ENCODE measurements at regions not wholly inside any gene's neighbourhood (a gene's known extent, or its start where the extent isn't known, plus 50 kb on each side); places are given as distances from the start of the nearest gene placed in this dataset.

- Histone ChIP-seq H3K4me3 (ENCODE audit: insufficient read length, low read depth) (no peak overlapping the region), H3K9me3 (ENCODE audit: insufficient read depth, low read length) (no peaks in the 10 kb centered on the region), H3K4me1 (ENCODE audit: insufficient read depth, insufficient read length) (no peaks in the 10 kb centered on the region), H3K27me3 (ENCODE audit: insufficient read depth, insufficient read length) (no peaks in the 10 kb centered on the region), H3K36me3 (ENCODE audit: insufficient read depth, insufficient read length, low read length) (no peaks in the 10 kb centered on the region), H3K9ac (ENCODE audit: insufficient read length, low read depth) (no peak overlapping the region)
- no peak for DNase-seq (ENCODE audit: low read depth, low spot score)
- TF ChIP-seq YY1 (IDR thresholded peaks at IDR 0.05; ENCODE audit: insufficient read depth, insufficient read length) (no peak), SUZ12 (IDR thresholded peaks at IDR 0.05; ENCODE audit: extremely low read depth, insufficient read depth, insufficient read length) (no peak), ZNF274 (IDR thresholded peaks at IDR 0.05; ENCODE audit: low read depth, low read length) (no peak)
These were observed 374.3 kb upstream of the DCN start for GRCh38 chr12:91556909-91557308.

DNA sequence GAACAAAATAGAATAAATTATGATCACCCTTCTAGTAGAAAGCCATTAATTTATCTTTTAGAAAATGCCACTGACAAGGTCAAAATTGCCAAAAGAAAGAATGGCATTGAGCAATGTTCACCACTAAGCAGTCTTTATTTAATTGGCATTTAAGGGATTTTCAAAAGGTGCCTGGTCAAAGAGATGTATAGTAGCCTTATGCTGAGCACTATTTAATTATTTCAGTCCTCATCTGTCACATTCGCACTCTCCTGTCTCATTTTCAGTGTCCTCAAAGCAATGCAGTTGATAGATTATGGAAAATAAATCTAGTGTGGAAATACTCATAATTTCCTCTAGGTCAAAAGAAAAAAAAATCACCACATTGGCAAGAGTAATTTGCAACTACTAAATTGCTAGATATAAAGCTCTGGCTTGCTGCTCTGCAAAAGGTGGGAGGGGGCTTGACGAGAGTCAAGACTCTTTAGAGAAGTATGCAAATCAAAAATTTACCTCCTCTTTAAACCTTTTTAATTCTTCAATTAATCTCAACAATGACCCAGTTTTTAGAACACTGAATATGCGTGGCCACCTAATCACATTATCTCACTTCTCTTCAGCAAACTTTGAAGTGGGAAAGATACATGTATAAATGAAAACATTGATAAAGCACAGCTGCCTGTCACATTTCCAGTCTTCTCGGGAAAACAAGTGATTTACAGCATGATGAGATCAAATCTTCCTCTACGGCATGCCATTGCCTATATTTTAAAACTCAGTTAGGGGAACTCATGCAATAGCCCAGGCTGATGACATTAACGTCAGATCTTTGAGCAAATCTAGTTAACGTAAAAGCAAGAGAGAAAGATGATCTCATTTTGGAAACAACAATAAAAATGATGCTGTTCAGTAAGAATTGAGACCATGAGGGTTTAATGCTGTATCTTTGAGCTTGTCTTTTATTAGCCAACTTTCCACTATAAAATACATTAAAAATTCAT is 373.1 kb upstream of the DCN start:
- no peak overlapping the region for H3K9ac ChIP-seq (ENCODE audit: insufficient read length, low read depth)

DNA sequence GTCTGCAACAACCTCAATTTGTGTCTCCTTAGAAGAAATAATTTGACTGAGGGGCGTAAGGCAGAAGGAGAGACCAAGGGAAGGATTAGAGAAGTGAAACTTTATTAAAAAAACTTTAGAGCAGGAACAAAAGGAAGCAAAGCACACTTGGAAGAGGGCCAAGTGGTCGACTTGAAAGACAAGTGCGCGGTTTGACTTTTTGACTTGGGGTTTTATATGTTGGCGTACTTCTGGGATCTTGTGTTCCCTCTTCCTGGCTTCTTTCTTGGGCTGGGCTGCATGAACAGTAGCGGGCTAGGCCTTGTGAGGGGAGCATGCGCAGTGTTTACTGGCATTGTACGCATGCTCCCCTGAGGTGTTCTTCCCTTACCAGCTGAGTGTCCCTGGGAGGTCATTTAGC is 369.3 kb upstream of the DCN start:
- no peak for DNase-seq (ENCODE audit: low read depth, low spot score)
- Histone ChIP-seq H3K9ac (ENCODE audit: insufficient read length, low read depth) (no peak overlapping the region), H3K4me1 (ENCODE audit: insufficient read depth, insufficient read length) (no peaks in the 10 kb centered on the region), H3K36me3 (ENCODE audit: insufficient read depth, insufficient read length, low read length) (no peaks in the 10 kb centered on the region), H3K27me3 (ENCODE audit: insufficient read depth, insufficient read length) (no peaks in the 10 kb centered on the region), H3K4me3 (ENCODE audit: insufficient read length, low read depth) (no peak overlapping the region), H3K9me3 (ENCODE audit: insufficient read depth, low read length) (no peaks in the 10 kb centered on the region)
- no peak for TF ChIP-seq SUZ12 (IDR thresholded peaks at IDR 0.05; ENCODE audit: extremely low read depth, insufficient read depth, insufficient read length)
- no peak for TF ChIP-seq YY1 (IDR thresholded peaks at IDR 0.05; ENCODE audit: insufficient read depth, insufficient read length)
- TF ChIP-seq ZNF274 (IDR thresholded peaks at IDR 0.05; ENCODE audit: low read depth, low read length), result no peak

More for the DNA sequence above, 373.1 kb upstream of the DCN start:
- no peak for DNase-seq (ENCODE audit: low read depth, low spot score)
- H3K4me1 ChIP-seq (ENCODE audit: insufficient read depth, insufficient read length), result no peaks in the 10 kb centered on the region
- no peak overlapping the region for H3K4me3 ChIP-seq (ENCODE audit: insufficient read length, low read depth)
- no peaks in the 10 kb centered on the region for H3K9me3 ChIP-seq (ENCODE audit: insufficient read depth, low read length)
- H3K27me3 ChIP-seq (ENCODE audit: insufficient read depth, insufficient read length), result no peaks in the 10 kb centered on the region
- H3K36me3 ChIP-seq (ENCODE audit: insufficient read depth, insufficient read length, low read length), result no peaks in the 10 kb centered on the region
- TF ChIP-seq YY1 (IDR thresholded peaks at IDR 0.05; ENCODE audit: insufficient read depth, insufficient read length) (no peak), SUZ12 (IDR thresholded peaks at IDR 0.05; ENCODE audit: extremely low read depth, insufficient read depth, insufficient read length) (no peak), ZNF274 (IDR thresholded peaks at IDR 0.05; ENCODE audit: low read depth, low read length) (no peak)

DNA sequence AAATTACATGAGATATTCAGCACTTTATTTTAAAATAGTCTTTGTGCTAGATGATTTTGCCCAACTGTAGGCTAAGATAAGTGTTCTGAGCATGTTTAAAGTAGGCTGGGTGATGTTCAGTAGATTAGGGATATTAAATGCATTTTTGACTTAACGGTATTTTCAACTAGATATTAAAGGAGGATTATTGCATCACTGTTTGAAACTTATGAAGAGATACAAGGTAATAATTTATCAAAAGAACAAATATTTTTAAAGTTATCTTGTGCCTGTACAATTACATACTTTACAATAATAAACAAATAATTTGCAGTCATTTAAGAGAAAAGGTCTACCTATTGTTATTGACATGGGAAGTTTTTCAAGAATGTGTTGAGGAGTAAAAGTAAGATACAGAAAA is 368.6 kb upstream of the DCN start:
- Histone ChIP-seq H3K36me3 (ENCODE audit: insufficient read depth, insufficient read length, low read length) (no peaks in the 10 kb centered on the region), H3K9me3 (ENCODE audit: insufficient read depth, low read length) (no peaks in the 10 kb centered on the region), H3K9ac (ENCODE audit: insufficient read length, low read depth) (no peak overlapping the region), H3K27me3 (ENCODE audit: insufficient read depth, insufficient read length) (no peaks in the 10 kb centered on the region), H3K4me1 (ENCODE audit: insufficient read depth, insufficient read length) (no peaks in the 10 kb centered on the region), H3K4me3 (ENCODE audit: insufficient read length, low read depth) (no peak overlapping the region)
- DNase-seq (ENCODE audit: low read depth, low spot score), result no peak
- no peak for TF ChIP-seq SUZ12 (IDR thresholded peaks at IDR 0.05; ENCODE audit: extremely low read depth, insufficient read depth, insufficient read length)
- no peak for TF ChIP-seq ZNF274 (IDR thresholded peaks at IDR 0.05; ENCODE audit: low read depth, low read length)
- TF ChIP-seq YY1 (IDR thresholded peaks at IDR 0.05; ENCODE audit: insufficient read depth, insufficient read length), result no peak

DNA sequence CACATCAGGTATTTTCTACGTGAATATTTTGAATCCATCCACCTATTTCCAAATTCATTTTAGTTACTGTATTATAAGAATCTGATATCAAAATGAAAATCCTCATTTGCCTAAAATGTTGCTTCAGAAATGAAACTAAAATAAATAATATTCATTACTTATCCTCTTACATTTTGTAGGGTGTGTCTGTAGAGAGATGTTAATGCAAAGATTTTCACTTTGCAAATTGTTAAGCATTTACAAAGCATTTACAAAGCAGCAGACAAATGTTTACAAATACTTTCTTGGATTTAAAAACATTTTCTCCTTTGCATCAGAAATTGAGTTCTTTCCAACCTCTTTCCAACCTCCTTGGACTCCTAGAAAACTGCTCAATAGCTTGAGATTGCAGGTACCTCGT is 360.0 kb upstream of the DCN start:
- Histone ChIP-seq H3K9me3 (ENCODE audit: insufficient read depth, low read length) (no peaks in the 10 kb centered on the region), H3K27me3 (ENCODE audit: insufficient read depth, insufficient read length) (no peaks in the 10 kb centered on the region), H3K9ac (ENCODE audit: insufficient read length, low read depth) (no peak overlapping the region), H3K36me3 (ENCODE audit: insufficient read depth, insufficient read length, low read length) (no peaks in the 10 kb centered on the region), H3K4me1 (ENCODE audit: insufficient read depth, insufficient read length) (no peaks in the 10 kb centered on the region), H3K4me3 (ENCODE audit: insufficient read length, low read depth) (no peak overlapping the region)
- DNase-seq (ENCODE audit: low read depth, low spot score), result no peak
- TF ChIP-seq SUZ12 (IDR thresholded peaks at IDR 0.05; ENCODE audit: extremely low read depth, insufficient read depth, insufficient read length), result no peak
- TF ChIP-seq YY1 (IDR thresholded peaks at IDR 0.05; ENCODE audit: insufficient read depth, insufficient read length), result no peak
- TF ChIP-seq ZNF274 (IDR thresholded peaks at IDR 0.05; ENCODE audit: low read depth, low read length), result no peak

- H3K27me3 ChIP-seq (ENCODE audit: insufficient read depth, insufficient read length), result no peaks in the 10 kb centered on the region
- no peak for DNase-seq (ENCODE audit: low read depth, low spot score)
- H3K4me3 ChIP-seq (ENCODE audit: insufficient read length, low read depth), result no peak overlapping the region
- no peaks in the 10 kb centered on the region for H3K9me3 ChIP-seq (ENCODE audit: insufficient read depth, low read length)
- no peak overlapping the region for H3K9ac ChIP-seq (ENCODE audit: insufficient read length, low read depth)
- TF ChIP-seq YY1 (IDR thresholded peaks at IDR 0.05; ENCODE audit: insufficient read depth, insufficient read length), result no peak
- no peaks in the 10 kb centered on the region for H3K4me1 ChIP-seq (ENCODE audit: insufficient read depth, insufficient read length)
- H3K36me3 ChIP-seq (ENCODE audit: insufficient read depth, insufficient read length, low read length), result no peaks in the 10 kb centered on the region
These were observed 359.4 kb upstream of the DCN start for GRCh38 chr12:91542067-91542466.

GRCh38 chr12:91538418-91538817 is 355.8 kb upstream of the DCN start:
- Histone ChIP-seq H3K27me3 (ENCODE audit: insufficient read depth, insufficient read length) (no peaks in the 10 kb centered on the region), H3K9ac (ENCODE audit: insufficient read length, low read depth) (no peak overlapping the region), H3K4me3 (ENCODE audit: insufficient read length, low read depth) (no peak overlapping the region), H3K36me3 (ENCODE audit: insufficient read depth, insufficient read length, low read length) (no peaks in the 10 kb centered on the region), H3K4me1 (ENCODE audit: insufficient read depth, insufficient read length) (no peaks in the 10 kb centered on the region), H3K9me3 (ENCODE audit: insufficient read depth, low read length) (no peaks in the 10 kb centered on the region)
- no peak for DNase-seq (ENCODE audit: low read depth, low spot score)
- no peak for TF ChIP-seq YY1 (IDR thresholded peaks at IDR 0.05; ENCODE audit: insufficient read depth, insufficient read length)
